Cardiac muscle cell (in vitro differentiated cells and primary cell): ENCODE measurements at regions not wholly inside any gene's neighbourhood (a gene's known extent, or its start where the extent isn't known, plus 50 kb on each side); places are given as distances from the start of the nearest gene placed in this dataset.

Source experiments
- DNase-seq, 2 donors: peaks; one replicate each; pipeline versions ENCODE4 v3.0.0 to v3.0.0-alpha.2; 2010 to 2017; ENCODE audit warnings: low read depth in 1 of 2, low spot score in 1 of 2
- H3K27ac ChIP-seq: fragments of 200-600 bp; sonication (generic); 2 replicates; pipeline ENCODE4 v1.5.1; 2016
- H3K27me3 ChIP-seq: fragments of 200-600 bp; sonication (generic); 2 replicates; pipeline ENCODE4 v1.6.0; 2016; ENCODE audit warnings: control low read depth
- H3K36me3 ChIP-seq: fragments of 200-600 bp; sonication (generic); 2 replicates; pipeline ENCODE4 v1.5.1; 2016; ENCODE audit warnings: control low read depth
- H3K4me1 ChIP-seq: fragments of 200-600 bp; sonication (generic); 2 replicates; pipeline ENCODE4 v1.8.1; 2017; ENCODE audit warnings: low read depth, mild to moderate bottlenecking, mixed run types
- H3K4me3 ChIP-seq: fragments of 200-600 bp; sonication (generic); 2 replicates; pipeline ENCODE4 v1.5.1; 2016; ENCODE audit warnings: mild to moderate bottlenecking
- H3K9me3 ChIP-seq: fragments of 200-600 bp; sonication (generic); 2 replicates; pipeline ENCODE4 v1.5.1; 2017; ENCODE audit warnings: low read depth, mild to moderate bottlenecking, control low read depth
- TF ChIP-seq, protein P1 (sequence below): IDR thresholded peaks from 2 replicates; pipeline ENCODE4 v1.5.1; 2012; ENCODE audit warnings: low read depth, mild to moderate bottlenecking, low read length

DNA sequence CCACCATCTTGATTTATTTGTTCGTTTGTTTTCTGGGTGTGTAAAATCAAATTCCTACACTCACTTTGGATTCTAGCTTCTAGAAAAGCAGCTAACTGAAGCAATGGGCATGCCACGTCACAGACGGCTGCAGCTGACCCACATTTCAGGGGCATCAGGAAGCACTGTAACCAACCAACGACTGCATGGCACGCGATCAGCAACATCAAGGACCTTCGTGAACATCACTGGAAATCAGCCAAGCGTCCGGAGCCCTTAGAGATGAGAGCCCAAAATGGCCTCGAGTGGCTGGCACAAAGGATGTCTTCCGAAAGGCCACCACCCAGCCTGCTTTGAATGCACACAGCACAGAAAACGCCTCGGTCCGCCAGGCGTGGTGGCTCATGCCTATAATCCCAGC is 191.1 kb downstream of the OLFM1 start:
- H3K4me1 ChIP-seq, result no peaks in the 10 kb centered on the region
- H3K36me3 ChIP-seq, result no peaks in the 10 kb centered on the region
- H3K27ac ChIP-seq, result no peak overlapping the region
- H3K4me3 ChIP-seq, result no peak overlapping the region
- DNase-seq, result no peak
- TF ChIP-seq, protein P1, sequence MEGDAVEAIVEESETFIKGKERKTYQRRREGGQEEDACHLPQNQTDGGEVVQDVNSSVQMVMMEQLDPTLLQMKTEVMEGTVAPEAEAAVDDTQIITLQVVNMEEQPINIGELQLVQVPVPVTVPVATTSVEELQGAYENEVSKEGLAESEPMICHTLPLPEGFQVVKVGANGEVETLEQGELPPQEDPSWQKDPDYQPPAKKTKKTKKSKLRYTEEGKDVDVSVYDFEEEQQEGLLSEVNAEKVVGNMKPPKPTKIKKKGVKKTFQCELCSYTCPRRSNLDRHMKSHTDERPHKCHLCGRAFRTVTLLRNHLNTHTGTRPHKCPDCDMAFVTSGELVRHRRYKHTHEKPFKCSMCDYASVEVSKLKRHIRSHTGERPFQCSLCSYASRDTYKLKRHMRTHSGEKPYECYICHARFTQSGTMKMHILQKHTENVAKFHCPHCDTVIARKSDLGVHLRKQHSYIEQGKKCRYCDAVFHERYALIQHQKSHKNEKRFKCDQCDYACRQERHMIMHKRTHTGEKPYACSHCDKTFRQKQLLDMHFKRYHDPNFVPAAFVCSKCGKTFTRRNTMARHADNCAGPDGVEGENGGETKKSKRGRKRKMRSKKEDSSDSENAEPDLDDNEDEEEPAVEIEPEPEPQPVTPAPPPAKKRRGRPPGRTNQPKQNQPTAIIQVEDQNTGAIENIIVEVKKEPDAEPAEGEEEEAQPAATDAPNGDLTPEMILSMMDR, result no peak
- H3K27me3 ChIP-seq, result no peaks in the 10 kb centered on the region
- H3K9me3 ChIP-seq, result no peaks in the 10 kb centered on the region

DNA sequence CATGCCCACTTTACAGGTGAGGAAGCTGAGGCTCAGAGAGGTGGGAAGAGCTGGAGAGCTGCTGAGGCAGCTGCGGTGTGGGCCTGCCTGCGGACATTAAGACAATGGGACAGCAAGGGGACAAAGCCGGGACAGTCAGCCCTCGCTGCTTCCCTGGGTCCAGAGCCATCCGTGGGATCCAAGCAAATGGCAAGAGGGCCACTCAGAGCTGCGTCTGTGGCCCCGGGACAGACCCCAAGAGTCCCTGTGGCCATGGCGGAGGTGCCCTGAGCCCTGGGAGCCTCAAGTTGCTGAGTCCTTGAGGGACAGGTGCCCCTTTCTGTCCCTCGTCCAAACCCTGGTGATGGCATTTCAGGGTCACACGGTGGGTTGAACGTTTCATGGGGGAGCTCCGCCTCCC is 191.9 kb downstream of the OLFM1 start:
- Histone ChIP-seq H3K36me3 (no peaks in the 10 kb centered on the region), H3K27ac (no peak overlapping the region), H3K4me1 (no peaks in the 10 kb centered on the region), H3K9me3 (no peaks in the 10 kb centered on the region), H3K27me3 (no peaks in the 10 kb centered on the region), H3K4me3 (no peak overlapping the region)
- TF ChIP-seq, protein P1, result no peak
- DNase-seq, result no peak

DNA sequence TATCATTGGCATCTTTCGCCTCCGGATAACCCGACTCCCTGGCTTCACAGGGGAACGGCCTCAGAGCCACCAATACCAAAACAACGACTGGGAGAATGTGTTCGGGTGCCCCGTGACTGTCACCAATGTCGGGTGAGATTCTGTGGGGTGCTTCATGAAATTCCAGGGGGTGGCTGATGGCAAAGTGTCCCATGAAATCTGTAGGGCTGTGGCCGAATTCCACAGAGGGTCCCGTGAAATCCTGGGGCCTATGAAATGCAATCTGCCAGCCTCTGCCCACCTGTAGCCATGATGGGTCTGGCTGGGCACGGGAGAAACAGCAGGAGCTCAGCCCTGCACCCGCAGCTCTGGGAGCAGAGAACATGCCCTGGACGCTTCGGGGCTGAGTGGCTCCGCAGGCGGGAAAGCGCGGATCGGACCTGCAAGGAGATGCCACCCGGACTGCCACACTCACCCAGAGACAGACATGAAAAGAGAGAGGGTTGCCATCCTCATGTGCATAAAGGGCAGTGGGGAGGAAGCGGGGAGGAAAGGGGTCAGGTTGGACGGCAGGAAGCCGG is 192.4 kb downstream of the OLFM1 start:
- H3K27ac ChIP-seq, result no peak overlapping the region
- H3K9me3 ChIP-seq, result no peaks in the 10 kb centered on the region
- no peaks in the 10 kb centered on the region for H3K36me3 ChIP-seq
- H3K4me1 ChIP-seq, result no peaks in the 10 kb centered on the region
- H3K4me3 ChIP-seq, result no peak overlapping the region
- H3K27me3 ChIP-seq, result no peaks in the 10 kb centered on the region
- DNase-seq, result no peak
- TF ChIP-seq, protein P1, result no peak

DNA sequence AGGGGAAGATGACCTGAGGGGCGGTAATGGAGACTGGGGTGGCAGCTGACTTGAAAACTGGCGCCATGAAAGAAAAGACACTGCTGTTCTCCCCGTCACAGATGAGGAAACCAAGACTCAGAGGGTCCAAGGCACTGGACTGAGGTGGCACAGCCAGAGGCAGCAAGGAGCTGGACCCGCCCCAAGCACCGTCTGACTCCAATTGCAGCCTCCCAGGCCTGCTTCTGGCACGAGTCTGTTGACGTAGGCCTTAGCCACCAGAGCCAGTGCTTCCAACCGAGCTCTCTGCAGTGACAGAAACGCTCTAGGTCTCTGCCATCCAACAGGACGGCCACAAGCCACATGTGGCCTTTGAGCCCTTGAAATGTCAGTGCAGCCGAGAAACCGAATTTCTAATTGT is 193.2 kb downstream of the OLFM1 start:
- H3K27me3 ChIP-seq, result no peaks in the 10 kb centered on the region
- H3K9me3 ChIP-seq, result no peaks in the 10 kb centered on the region
- DNase-seq, result no peak
- TF ChIP-seq, protein P1, result no peak
- H3K4me3 ChIP-seq, result no peak overlapping the region
- H3K4me1 ChIP-seq, result no peaks in the 10 kb centered on the region
- no peak overlapping the region for H3K27ac ChIP-seq
- H3K36me3 ChIP-seq, result no peaks in the 10 kb centered on the region

DNA sequence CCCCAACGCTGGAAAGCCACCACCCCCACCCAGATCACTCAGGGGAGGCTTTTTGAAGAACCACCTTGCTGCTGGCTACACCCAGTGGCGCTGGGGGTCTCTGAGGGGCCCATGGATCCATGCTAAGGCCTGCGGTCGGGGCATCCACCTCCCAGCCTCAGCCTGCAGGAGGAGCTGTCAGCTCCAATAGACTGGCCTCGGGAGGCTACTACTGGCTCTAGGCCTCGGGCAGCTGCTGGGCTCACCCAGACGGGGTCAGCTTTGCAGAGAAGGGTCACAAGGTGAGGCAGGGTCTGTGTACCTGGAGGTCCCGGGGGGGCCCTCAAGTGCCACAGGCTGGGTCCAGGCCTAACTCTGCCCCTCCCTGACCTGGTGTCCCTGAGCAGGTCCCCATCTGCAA is 193.7 kb downstream of the OLFM1 start:
- H3K27me3 ChIP-seq, result no peaks in the 10 kb centered on the region
- no peak overlapping the region for H3K27ac ChIP-seq
- no peak overlapping the region for H3K4me3 ChIP-seq
- no peak for DNase-seq
- no peaks in the 10 kb centered on the region for H3K9me3 ChIP-seq
- no peaks in the 10 kb centered on the region for H3K36me3 ChIP-seq
- TF ChIP-seq, protein P1, result no peak
- H3K4me1 ChIP-seq, result no peaks in the 10 kb centered on the region
